HG03575 (cell line): ENCODE measurements at regions not wholly inside any gene's neighbourhood (a gene's known extent, or its start where the extent isn't known, plus 50 kb on each side); places are given as distances from the start of the nearest gene placed in this dataset.
"Not testable (repeated sequence)": the region's sequence is repeated elsewhere in the genome, so short reads cannot be mapped to it uniquely, and the experiment has no call there.

Experiments used
- ATAC-seq: cut with Tn5 transposase; IDR thresholded peaks from one replicate; pipeline ENCODE4 v1.9.1; 2021; ENCODE audit not compliant: unreplicated experiment, insufficient number of reproducible peaks, low FRiP score; ENCODE audit errors: extremely low read depth

DNA sequence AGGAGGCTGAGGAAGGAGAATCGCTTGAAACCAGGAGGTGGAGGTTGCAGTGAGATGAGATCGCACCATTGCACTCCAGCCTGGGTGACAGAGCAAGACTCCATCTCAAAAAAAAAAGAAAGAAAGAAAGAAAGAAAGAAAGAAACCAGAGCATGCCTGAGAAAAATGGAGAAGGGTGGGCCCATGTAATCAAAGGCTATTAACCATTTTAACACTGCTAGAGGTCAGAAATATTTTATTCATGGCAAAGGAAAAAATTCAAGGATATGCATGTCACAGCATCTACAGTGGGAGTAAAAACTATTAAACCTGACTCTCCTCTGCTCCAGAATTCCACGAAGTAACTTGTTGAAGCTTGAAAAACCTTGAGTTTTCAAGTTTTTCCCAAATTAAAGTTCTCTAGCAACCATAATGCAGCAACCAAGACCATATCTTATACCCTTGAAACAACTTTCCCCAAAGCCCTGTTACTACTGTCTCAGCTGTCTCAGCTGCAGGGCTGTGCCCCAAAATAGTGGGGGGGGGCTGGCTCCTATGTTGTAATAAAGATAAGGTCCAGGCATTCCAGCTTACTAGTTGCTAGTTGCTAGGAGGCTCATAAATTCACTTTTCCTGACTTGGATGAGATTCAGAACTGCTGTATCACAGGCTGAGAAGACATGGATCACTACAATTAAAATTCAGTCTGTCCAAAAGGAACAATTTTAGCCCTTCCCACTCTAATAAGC is 112.9 kb upstream of the SOD1 start:
- ATAC-seq, result no peak

DNA sequence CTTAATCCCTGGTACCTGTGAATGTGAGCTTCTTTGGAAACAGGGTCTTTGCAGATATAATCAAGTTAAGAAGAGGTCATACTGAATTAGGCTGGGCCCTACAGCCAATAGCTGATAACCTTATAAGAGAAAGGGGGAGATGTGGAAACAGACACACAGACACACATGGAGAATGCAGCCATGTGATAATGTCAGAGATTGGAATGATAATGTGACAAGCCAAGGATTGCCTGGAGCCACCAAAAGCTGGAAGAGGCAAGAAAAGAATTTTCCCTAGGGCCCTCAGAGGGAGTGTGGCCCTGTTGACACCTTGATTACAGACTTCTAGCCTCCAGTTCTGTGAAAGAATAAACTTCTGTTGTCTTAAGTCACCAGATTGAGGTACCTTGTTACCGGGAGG is 114.5 kb upstream of the SOD1 start:
- no peak for ATAC-seq

DNA sequence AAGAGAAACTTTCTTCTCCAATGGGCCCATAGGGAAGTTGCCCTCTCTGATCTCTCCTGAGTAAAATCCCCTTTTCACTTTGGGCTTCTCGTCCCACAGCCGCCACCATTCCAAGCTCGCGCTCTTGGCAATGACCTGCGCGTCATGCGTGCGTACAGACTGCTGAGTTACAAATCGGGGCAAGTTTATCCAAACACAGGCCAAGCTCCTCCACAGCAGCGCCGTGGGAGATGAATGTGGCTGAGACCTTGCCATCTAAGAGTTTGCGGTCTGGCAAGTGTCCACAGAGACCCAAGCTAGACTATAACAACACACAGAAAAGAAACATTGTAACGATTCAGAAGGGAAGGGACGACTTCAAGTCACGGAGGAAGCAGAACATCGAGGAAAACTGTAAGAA is 116.3 kb upstream of the SOD1 start:
- no peak for ATAC-seq

DNA sequence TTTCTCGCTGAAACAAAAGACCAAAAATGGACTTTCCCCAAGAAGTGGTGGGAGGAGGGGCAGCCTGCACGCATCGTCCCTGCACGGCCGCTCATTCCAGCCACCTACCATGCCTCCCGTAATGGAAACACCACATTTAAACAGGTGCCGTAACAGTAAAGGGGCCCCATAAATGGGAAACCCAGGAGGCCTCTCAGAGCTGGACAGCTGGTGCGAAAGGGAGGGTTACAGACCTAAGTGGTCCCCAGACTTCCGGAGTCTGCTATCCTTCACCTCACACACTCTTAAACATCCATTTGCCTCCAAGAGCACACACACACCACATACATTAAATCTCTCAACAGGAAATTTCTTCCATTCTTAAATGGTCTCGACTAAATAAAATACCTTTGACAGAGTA is 120.7 kb upstream of the SOD1 start:
- ATAC-seq, result no peak

DNA sequence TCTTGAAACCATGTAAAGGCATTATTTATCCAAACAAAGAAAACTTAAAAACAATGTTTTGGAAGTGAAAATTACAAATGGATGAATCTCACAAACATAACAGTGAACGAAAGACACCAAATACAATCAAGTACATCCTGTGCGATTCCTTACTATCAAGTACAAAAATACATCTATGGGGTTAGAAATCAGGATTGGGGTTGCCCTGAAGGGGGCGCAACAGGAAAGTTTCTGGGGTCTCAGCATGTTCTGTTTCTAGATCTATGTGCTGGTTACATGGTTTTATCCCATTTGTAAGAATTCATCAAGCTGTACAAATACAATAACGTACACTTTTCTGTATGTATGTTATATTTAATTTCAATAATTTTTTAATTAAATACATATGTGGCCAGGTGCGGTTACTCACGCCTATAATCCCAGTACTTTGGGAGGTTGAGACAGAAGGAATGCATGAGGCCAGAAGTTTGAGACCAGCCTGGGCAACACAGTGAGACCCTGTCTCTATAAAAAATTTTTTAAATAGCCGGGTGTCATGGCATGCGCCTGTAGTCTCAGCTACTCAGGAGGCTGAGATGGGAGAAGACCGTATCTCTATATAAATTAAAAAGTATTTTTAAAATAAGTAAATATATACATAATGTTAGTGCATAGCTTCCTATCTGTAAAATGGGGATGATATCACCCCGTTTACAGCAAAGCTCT is 121.5 kb upstream of the SOD1 start:
- no peak for ATAC-seq

DNA sequence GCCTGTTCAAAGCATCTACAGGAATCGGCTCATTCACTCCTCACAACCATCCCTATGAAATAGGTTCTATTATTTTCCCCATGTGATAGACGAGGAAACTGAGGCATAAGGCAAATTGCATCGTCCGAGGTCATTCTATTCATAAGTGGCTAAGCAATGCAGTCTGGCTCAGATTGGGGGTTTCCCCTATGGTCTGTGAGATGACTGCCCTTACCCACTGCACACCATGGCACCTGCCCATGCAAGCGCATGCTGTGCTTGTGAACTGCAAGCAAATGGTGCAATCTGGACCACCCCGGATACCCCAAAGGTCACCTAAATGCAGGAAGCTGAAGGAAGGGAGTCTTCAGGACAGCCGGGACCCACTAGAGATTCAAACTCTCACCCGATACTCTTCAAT is 123.4 kb upstream of the SOD1 start:
- no peak for ATAC-seq

DNA sequence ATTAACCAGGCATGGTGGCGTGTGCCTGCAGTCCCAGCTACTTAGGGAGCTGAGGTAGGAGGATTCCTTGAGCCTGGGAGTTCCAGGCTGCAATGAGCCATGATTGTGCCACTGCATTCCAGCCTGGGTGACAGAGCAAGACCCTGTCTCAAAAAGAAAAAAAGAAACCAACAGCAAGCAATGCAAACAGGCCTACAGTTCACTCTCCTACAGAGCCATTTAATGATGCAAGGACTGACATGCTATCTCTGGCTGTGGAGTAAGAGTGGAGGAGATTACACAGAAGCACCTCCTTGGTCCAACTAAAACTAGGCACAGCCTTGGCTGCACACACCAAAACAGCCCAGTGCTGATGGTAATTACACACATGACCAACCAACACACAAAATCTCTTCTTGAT is 127.5 kb upstream of the SOD1 start:
- ATAC-seq, result no peak

DNA sequence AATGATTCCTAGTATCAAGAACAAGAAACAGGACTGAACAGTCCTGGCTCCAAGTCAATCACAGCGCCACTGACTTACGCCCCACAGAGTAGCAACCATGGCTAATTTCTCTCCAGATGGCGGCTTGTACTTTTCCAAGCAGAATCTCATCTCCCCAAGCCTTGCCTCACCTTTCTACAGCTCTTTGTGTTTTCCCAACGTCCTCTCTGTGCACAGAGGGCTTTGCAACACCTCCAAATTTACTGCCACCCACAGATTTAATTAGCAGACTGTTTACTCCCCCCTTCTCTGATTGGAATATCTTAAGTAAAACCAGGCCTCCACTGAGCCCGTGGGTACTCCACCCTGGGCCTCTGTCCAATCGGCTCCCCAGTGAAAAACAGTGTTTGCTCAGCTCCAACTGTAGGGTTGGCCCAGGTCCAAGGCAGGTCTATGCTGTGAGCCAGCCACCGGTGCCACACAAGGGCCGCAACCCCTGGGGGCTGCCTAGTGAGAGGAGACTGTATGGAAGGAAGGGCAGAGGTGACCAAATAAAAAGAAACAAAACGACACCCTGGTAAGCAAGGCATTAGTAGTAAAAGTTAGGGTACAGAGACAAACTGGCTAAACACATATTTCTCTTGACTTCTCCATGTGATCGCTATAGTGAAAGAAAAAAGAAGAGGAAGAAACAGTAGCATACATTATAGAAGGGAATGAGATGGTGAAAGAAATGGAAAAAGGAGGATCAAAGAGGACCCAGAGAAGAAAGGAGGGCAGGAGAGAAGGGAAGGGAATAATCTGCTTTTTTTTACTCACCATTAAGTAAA is 128.4 kb upstream of the SOD1 start:
- ATAC-seq, result no peak

DNA sequence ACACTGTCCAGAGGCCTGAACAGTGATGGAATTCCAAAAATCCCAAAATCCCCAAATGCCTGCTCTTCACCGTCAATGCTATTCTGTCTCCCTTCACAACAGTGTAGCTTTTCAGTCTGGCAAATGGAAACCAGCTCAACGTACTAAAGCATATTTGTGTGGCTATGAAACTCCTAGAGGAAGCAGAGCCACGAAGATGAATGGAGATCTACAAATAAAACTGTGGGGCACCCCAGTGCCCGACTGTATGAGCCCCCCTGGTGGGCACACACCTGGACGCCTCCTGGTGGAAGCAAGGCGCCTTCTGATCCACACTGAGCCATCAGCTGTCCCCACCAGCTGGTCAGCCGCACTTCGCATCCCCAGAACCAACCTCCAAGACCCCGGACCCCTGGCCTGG is 129.1 kb upstream of the SOD1 start:
- ATAC-seq, result no peak

DNA sequence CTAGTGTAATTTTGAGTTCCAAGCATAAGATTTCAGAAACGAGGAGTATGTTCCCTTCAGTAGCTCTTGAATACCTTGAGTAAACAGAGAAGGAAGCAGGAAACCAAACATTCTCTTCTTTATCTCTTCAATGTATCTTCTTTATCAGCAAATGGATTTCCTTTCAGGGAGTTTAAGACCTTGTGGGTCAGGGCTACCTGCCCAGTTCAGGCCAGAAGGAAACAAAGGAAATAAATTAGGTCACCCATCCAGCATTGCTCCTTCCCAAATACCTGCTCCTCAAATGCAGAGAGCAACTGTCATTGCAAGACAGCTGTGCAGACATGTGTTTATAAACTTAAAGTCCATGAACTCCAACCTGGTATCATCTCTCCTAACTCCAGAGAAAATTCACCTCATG is 130.1 kb upstream of the SOD1 start:
- no peak for ATAC-seq

DNA sequence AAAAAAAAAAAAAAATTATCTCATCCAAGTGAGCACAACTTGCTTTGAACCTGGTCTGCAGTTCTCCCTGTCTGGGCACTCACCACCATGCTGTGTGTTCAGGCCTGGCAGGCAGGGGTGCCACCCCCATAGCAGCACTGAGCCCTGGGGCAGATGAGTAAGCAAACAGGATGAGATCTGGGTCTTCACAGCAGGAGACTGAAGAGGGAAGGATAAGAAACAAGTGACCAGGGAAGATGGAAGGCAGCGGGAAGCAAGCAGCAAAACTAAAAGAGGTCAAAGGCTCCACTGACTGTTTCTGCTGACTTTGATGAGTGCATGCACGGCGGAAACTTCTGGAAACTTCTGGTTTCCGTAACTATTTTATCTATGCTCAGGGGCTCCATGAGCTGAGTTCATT is 133.5 kb upstream of the SOD1 start:
- ATAC-seq, result no peak

DNA sequence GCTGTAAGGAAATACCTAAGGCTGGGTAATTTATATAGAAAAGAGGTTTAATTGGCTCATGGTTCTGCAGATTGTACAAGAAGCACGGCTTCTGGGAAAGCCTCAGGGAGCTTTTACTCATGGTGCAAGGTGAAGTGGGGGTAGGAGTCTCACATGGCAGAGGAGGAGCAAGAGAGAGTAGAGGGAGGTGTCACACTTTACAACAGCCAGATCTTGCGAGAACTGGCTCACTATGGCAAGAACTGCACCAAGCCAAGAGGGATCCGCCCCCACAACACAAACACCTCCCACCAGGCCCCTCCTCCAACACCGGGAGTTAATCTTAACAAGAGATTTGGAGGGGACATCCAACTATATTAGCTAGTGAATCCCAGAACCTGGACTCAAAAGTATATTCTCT is 135.4 kb upstream of the SOD1 start:
- no peak for ATAC-seq

DNA sequence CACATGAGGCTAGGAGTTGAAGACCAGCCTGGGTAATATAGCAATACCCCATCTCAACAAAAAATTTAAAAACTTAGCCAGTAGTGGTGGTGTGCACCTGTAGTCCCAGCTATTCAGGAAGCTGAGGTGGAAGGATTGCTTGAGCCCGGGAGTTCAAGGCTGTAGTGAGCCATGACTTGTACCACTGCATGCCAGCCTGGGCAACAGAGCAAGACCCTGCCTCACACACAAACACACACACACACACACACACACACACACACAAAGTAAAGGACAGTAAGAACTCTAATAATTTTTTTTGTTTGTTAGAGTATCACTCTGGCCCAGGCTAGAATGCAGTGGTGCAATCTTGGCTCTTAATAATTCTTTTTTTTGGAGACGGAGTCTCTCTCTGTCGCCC is 138.0 kb upstream of the SOD1 start:
- no peak for ATAC-seq

DNA sequence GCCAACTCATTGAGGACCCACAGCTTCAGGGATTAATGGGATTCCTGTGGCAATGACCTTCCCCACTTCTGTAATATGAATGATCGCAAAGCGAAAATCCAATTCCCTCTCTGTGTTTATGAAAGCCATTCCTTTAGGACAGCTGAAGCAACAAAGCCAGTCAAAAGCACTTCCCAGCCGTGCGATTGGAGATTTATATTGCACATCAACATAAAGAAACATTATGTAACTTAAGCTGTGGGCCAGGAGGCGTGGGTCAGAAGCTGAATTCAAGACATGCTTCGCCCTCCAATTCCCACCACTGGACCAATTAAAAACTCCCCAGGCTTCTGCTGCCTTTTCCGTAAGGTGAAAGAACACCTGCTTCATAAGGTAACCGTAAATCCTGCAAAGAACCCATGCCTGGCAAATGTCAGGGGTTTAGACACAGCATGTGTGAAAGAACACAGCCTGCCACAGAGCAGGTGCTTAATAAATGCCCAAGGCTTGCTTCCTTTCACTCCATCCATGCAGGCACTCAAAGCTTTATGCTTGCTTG is 138.9 kb upstream of the SOD1 start:
- ATAC-seq, result no peak

DNA sequence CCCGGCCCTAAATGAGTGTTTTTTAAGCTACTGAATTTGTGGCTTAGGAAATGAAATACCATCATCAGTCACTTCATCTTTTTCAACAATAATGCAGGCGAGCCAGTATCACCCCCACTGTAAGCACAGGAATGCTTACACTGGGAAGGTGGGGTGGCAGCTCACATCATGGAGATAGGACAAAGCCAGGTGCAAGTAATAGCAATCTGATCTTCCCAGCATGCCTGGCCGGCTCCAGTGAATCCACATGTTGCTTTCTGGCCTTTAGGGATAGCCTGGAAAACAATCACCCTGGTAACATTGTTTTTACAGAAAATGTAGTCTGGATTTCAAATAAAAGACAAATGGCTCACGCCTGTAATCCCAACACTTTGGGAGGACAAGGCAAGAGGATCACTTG is 140.9 kb upstream of the SOD1 start:
- no peak for ATAC-seq

DNA sequence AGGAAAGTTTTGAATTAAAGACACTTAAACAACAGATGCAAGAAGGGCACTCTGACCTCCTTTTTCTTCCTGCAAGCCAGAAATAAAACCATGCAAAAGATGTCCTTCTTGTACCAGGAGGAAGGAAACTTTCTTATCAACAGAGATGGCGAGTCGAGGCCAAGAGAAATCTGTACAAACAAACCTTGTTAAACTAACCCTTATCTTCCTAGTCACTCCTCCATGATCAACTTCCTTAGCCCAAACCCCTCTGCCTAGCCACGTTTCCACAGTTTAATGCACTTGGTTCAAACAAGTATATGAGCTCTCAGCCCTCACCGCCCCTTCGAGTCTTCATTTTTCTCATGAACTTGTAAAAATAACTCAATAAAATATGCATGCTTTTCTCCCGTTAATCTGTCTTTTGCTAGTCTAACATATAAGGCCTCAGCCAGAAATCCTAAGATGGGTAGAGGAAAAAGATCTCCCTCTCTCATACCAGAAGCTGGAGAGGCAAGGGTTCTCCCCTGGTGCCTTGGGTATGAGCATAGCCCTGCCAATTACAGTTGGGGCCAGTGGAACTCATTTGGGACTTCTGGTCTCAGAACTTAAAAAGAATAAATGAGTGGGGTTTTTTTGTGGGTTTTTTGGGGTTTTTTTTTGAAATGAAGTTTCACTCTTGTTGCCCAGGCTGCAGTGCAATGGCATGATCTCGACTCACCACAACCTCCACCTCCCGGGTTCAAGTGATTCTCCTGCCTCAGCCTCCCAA is 141.7 kb upstream of the SOD1 start:
- ATAC-seq, result no peak

DNA sequence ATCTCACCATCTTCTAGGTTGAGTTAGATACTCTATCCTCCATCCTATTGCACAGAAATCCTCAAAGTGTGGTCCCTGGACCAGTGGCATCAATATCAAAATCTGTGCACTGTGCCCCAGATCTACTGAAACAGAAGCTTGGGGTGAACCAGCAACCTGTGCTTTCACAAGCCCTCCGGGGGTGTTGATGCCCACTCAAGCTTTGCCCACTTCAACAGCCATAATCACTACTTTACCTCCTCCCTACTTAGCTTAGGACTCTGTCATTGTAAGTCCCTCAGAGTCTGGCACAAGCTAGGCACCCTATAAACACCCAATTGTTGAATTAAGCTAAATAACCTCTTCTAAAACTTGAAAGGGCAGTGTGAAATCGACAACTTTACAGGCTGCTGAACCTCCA is 144.2 kb upstream of the SOD1 start:
- no peak for ATAC-seq

DNA sequence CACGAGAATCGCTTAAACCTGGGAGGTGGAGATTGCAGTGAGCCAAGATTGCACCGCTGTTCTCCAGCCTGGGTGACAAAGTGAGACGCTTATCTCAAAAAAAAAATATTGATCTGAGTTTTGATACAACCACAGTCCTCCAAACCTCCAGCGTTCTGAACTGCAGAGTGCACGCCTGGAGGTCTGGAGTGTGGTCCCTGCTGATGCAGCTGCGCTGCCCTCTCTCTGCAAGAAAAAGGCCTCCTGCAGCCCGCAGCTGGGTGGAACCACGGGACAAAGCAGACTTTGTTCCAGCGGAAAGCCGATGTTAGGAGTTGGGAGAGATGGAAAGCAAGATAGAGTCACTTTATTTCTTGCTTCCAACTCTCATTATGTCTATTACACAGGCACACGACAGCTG is 144.9 kb upstream of the SOD1 start:
- ATAC-seq, result no peak

DNA sequence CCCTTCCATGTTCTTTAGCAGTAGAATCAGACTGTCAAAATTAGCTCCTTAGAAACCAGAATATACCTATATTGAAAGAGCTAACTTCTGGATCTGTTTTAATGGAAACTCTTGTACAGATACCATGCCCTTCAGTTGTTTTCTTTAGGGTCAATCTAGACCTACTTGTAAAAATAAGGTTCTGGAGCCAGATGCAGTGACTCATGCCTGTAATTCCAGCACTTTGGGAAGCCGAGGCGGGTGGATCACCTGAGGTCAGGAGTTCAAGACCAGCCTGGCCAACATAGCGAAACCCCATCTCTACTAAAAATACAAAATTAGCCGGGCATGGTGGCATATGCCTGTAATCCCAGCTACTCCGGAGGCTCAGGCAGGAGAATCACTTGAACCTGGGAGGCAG is 146.0 kb upstream of the SOD1 start:
- not testable (repeated sequence) for ATAC-seq
